CD4-positive, alpha-beta T cell treated with Interleukin-6 at 100 ng/mL for 8 hours (primary cell): ENCODE measurements at regions not wholly inside any gene's neighbourhood (a gene's known extent, or its start where the extent isn't known, plus 50 kb on each side); places are given as distances from the start of the nearest gene placed in this dataset.
"Not testable (repeated sequence)": the region's sequence is repeated elsewhere in the genome, so short reads cannot be mapped to it uniquely, and the experiment has no call there.

Experiments used
- DNase-seq: peaks from one replicate; pipeline ENCODE4 v3.0.0-alpha.2; 2020; ENCODE audit warnings: mixed read lengths, low spot score

DNA sequence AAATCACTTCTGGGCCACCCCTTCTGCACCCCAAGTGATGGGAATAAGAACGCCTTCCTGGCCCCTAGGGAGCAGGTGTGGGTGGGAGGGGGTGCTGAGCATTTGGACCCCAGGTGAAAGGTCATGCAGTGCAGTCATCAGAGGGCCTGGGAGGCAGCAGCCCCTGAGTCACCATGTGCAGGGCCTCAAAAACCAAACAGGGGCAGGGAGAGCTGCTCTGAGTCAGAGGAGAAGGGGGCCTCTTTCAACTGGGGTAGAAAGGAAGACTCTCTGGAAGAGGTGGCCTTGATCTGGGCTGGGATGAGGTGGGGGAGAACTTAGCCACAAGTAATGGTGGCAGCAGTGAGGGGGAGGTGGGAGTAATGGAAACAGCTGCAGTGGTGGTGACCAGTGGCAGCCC, 164.3 kb downstream of the BUB3 start:
- DNase-seq: no peak

DNA sequence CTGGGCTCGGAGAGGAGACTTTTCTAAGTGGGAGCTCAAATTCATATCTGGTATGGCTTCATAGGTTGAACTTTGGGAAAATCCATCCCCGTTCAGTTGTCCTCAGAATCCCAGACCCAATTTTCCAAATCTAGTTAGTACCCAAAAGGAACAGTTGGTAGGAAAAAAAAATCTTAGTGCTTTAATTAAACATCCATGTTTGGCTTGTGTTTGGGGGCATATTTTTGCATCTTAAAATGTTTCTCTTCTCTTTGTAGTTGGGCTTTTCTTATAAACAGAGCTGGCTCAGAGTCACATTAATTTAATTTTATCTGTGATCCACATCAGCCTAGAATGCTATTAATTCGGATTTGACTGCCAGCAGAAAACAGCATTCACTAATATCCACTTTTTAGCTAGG, 165.9 kb downstream of the BUB3 start:
- DNase-seq: no peak

DNA sequence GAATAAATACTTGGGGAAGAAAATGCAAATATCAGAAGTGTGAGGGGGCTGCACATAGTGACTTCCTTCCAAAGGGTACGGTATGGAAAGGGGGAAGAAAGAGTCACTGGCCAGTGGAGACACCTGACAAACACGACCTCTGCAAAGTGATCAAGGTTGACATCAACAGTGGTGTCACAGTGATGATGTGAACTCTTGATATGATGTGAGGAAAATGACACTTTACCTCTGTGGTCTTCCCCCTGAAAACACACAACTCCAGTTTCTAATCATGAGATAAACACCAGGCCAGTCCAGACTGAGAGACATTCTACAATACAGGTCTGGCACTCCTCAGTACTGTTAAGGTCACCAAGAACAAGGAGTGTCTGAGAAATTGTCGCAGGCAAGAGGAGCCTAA, 169.7 kb downstream of the BUB3 start:
- no peak for DNase-seq

DNA sequence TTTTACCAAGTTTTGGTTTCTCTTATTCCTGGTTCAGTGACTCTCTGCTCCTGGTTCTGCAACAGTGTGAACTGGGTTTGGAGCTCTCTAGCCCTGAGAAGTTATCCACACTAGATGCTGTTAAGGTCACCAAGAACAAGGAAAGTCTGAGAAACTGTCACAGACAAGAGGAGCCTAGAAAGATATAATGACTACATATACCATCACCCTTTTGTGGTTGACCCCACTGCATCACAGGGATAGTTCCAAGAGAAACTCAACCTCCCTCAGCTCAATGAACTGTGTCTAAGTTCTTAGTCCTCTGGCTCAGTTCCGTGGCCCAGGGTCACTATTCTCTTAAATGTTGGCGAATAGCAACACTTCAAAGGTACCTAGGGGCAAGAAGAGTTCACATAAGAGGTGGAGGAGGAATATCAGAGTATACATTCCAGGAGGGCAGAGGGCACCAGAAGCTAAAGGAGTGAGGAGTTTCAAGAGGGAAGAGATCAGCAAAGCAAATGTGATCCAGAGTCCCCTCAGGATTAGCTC, 171.5 kb downstream of the BUB3 start:
- DNase-seq: no peak

DNA sequence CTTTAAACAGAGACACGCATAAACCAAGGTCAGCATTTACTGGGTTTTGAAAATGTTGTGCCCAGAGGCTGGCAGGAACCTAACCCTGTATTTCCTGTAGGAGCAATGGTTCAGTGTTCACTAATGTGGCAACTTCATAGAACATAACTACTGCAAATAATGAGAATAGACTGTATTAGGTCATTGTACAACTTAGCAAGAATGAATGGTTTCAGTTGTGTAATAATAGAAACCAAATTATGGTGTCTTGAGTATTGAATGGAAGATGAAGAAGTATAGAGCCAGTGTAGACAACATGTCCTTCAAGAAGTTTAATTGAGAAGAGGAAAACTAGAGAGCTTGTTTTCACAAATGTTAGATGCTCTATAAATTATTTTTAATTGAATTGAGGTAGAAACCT, 172.5 kb downstream of the BUB3 start:
- no peak for DNase-seq

DNA sequence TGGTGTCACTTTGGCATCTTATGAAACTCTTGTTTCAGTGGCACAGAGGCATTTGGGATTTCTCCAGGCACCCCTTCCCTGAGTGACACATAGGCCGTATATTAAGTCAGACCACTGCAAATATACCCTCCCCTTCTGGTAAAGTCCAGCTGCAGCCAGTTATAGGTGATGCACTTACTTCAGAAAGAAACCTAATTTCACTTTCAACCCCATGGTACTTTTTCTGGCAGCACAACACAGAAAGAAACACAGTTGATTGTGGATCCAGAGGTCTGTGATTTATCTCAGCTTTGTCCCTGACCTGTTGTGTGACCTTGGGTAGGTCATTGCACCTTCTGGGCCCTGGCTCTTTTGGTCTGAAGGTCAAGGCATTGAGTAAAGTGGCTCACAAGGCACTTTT, 173.2 kb downstream of the BUB3 start:
- no peak for DNase-seq

DNA sequence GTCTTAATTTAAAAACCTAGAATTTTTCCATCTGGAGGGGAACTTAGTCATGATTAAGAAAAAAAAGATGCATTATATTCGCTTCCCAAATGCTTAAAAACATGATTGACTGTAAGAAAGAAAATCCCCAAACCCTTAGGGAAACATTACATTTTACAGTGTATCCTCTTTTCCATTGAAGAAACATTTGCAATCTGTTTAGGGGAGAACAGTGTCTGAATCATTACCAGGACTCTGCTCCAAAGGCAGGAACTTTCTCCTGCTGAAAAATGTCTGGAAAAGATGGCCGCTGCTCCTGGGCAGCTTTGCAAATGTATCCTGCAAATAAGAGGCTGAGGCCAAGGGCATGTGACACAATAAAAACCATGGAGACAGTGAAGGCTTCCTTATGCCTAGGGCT, 173.7 kb downstream of the BUB3 start:
- DNase-seq: no peak

DNA sequence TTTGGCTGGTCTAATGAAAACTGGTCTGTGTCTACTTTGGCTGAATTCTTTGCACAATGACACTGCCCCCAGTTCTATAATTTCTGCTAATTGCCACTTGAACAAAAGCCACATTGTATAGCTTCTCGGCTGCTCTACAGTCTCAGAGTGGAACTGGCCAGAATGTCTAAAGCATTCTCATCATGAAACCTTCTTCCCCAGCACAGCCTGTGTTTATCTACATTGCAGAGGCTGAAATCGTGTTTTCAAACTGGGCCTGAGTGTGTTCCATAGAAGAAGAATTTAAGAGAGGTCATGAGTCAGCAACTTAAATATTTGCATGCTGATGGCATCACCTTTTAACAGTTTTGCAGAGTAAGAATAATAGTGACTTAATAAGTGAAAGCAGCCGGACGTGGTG, 177.2 kb downstream of the BUB3 start:
- DNase-seq: no peak

DNA sequence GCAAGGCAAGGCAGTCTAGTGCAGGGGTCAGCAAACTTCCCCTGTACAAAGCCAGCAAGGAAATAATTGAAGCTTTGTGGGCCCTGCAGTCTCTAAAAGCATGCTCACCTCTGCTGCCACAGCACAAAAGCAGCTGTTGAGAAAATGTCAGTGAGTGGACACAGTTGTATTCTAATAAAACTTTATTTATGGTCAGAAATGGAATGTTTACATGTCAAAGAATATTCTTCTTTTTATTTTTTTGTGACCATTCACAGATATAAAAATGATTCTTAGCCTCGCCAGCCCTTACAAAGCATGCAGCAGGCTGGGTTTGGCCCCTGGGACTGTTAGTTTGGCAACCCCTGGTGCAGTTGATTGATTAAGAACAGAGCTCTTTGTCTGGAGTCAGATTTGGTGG, 192.4 kb downstream of the BUB3 start:
- no peak for DNase-seq

DNA sequence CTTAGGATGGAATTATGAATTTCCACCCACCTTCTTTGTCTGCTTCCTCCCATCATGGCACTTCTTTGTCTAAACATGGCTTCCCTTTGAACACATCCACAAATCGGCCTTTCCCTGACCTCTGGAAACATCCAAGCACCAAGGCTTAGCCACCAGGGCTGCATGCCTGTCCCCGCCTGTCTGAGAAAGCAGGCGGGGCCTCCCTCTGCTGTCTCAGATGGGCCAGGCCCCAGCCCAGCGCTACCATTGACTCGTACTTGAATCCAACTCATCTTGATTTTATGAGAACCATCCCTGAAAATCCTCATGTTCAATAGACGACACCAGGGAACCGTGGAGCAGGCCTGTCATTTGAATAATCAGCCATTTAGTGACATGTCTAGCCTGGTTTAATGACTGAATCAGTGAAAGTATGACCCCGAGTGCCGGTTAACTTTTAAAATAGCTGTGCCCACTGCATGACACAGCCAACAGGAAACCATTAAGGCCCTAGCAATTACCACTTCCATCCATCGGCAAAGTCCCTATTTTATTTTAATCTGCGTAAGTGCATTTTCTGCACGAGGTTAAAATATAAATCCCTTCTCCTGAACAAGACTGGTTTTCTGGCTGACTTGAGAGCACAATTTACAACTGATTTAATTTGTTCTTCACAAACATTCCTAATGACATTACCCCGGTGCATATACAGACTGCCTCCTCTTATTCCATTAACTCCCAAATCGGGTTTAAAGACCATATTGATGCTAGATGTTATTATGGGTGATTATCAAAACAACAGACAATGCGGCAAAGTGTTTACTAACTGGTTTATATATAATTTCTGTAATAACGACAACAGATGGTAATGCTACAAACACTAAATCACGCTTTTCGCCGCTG, 194.7 kb downstream of the BUB3 start:
- DNase-seq: no peak

DNA sequence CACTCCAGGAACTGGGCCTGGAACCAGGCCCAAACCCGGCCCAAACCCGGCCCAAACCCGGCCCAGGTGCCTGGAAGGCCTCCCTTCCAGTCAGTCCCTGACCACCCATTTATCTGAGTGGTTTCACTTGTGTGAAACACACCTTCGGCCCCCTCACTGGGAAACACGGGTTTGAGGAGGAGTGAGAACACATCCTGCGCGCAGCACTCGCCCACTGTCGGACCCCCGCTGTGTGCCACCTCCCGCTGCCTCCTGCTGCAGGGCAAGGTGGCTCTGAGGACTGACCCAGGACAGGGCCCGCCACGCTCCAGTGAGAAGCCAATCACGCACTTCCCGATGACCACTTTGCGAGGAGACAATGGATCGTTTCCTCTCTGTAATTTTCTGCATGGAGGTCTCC, 197.5 kb downstream of the BUB3 start:
- no peak for DNase-seq

DNA sequence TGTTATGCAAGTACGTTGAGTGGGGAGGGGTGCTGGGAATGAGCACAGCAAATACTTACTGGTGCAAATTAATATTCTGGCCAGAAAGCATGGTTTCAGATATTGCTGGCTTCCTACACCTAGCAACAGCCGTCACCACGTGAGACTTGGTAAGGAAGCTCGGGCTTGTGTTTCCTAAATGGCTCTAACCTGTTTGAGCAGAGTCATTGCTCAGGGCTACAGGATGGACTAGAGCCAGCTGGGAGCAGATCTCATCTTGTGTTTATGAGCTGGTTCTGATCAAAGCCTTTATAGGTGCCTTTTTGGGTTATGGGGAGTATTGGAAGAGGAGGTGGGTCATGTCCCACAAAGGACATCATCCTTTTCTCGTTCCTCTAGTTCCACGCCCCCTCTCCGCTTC, 200.3 kb downstream of the BUB3 start:
- DNase-seq: no peak

DNA sequence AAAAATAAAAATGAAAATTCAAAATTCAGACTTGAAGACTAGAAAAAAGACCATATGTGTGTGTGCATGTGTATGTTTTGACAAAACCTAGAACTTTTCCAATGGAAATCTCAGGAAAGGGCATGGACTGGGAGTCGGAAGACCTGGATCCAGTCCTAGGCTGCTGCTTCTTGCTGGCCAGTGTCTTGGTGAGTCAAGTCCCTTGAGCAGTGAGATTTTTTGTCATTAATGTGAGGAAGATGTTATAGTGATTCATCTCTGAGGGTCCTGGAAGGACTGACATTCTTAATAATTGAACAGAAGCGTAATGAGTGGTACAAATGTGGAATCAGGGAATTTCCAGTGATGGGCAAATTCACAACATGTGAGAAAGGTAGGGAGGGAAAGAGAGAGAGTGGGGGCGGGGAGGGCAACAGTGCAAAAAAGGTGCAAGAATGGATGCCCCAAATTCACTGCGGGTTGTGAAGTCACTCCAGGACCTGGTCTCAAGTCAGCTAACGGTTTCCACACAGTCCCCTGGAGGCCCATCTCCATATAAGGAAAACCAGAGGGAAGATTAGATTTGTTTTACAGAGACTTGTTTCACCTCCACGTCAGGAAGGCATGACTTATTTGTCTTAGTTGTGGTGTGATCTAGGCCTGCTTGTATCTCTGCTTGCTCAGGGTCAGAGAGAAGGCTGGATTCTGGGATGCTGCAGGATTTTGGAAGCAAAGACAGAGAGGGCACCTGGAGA, 201.7 kb downstream of the BUB3 start:
- DNase-seq: no peak

DNA sequence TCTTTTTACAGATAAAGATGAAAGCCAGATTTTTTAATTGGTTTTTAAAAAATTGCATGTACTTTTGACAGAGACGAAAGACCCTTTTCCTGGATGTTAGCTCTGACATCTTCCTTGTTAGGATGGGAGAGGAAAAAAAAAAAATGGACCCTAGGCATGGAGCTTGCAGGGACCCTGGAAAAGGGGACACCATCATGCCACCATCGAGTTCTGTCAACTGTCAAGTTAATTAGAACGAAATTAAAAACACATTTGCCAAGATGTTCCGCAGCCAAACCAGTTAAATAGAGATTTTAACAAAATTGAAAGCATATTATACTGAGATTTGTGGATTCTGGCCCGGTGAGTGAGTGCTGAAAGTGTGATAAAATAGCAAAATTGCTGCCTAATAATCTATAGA, 202.6 kb downstream of the BUB3 start:
- DNase-seq: no peak

DNA sequence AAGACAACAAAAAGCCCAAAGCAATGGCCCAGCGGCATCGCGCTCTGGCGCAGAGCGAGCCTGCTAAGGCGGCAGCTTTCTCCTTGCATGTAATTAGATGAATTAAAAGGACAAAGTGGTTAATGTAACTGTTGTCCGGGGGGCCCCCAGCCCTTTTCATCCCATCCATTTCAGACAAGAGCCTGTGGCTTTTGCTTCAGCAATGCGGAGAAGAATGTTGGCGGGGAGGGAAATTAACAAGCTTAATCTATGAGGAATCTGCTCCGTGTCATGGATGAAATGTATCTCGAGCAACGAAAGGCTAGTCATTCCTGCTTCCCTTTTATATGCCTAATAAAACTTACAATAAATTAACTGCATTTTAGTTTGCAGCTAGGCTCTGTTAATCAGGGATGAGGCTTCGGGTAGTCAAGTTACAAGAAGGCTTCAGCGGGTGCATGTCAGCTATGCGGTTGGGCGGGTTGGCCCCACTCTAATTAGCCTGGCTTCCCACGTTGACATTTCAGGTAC, 203.3 kb downstream of the BUB3 start:
- DNase-seq: no peak

DNA sequence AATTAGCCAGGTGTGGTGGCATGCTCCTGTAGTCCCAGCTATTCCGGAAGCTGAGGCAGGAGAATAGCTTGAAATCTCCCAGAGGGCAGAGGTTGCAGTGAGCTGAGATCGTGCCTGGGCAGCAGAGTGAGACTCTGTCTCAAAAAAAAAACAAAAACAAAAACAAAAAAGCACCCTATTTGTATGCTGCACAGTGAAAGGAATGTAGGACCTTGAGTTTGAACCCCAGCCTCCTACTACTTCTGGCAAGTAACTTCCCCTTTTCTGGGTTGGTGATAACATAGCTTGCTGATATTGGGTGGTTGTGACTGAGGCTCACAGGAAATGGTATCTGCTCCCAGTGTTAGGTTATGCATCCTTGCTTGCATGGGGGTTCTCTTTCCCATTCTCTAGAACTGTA, 205.3 kb downstream of the BUB3 start:
- DNase-seq: no peak

DNA sequence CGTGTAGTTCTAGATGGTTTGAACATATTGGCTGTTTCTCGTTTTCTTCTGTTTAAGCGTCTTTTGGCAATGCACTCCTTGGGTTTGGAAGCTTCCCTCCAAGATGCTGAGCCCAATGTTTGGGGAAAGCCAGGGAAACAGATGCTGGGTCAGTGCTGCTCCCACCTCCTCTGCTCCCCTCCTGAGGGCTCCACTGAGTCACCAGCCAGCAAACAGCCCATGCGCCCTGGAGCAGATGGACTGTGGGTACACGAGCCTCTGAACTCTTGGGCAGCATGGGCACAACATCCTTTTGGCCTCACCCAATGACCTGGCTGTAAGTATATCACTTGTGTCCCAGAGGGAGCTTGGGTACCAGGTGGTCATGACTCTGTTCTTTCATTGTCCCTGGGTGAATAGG, 207.6 kb downstream of the BUB3 start:
- DNase-seq: no peak

DNA sequence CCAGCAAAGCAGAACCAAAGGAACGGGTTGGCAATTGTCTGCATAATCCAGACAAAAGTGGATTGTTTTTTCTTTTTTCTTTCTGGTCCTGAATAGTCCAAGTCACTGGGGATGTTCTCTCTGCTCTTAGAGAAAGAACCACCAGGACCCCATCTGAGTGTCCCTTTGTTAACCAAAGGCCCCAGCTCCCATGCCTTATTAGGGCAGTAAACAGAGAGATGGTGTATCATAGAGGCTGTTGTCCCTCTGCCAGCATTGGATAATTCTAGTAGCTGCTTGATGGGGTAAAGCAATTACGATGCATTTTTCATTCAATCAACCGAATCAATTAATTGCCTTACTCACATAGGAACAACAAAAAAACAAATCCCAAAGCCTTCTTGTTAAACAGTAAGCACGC, 213.0 kb downstream of the BUB3 start:
- DNase-seq: no peak

DNA sequence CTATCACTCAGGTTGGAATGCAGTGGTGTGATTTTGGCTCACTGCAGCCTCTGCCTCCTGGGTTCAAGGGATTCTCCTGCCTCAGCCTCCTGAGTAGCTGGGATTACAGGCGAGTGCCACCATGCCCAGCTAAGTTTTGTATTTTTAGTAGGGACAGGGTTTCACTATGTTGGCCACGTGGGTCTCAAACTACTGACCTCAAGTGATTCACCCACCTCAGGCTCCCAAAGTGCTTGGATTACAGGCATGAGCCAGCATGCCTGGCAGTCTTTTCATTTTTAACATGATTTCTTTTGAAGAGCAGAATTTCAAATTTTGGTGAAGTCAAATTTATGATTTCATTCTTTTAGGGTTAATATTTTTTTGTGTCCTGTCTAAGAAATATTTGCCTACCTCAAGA, 217.4 kb downstream of the BUB3 start:
- not testable (repeated sequence) for DNase-seq

DNA sequence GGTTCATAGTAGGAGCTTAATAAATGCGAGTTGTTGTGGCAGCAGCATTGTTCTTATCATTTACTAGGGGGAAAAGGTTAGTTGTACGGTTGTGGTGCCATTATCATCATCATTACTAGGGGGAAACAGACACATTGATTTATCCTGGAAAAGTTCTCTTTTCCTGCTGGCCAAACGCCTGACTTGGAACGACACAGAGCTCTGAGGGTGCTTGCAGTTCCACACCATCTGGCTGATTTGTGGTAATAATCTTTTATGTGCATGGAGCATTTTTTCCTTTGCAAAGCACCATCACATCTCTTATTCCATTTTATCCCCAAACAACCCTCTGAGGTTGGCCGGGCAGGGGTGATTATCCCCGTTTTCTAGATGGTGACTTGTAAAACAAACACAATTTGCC, 219.4 kb downstream of the BUB3 start:
- DNase-seq: no peak

DNA sequence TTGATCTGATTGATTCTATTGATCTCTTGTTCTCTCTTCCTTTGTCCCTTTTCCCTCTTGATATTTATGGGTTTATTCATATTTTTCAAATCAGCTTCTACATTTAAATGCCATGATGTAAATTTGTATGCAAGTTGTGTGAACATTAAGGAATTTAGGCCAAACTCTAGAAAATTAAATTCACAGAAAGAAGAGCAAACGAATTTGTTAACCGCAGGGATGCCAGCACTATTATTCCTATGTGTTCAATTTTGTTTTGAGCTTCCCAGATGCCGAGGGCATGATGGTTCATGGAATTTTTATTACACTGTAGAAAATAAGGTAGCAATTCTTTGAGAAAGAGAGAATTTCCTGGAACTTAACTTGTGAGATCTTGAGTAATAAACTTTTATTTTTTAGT, 220.9 kb downstream of the BUB3 start:
- no peak for DNase-seq

DNA sequence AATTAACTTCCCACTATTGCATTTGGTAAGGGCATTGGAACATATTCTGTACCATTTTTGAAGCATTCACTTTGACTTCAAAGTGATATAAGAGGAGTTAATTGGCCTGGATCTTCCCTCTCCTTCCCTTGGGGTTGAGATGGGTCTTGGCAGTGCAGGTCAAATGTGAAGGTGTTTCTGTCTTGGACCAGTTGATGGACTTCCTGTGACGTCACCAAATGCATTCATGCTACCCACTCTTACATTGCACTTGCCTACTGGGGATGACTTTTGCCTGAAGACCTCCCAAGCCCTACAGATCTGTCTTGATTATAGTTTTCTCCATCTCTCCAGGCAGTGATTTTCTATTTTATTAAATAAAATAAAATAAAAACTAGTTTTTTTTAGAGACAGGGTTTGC, 221.5 kb downstream of the BUB3 start:
- DNase-seq: no peak

DNA sequence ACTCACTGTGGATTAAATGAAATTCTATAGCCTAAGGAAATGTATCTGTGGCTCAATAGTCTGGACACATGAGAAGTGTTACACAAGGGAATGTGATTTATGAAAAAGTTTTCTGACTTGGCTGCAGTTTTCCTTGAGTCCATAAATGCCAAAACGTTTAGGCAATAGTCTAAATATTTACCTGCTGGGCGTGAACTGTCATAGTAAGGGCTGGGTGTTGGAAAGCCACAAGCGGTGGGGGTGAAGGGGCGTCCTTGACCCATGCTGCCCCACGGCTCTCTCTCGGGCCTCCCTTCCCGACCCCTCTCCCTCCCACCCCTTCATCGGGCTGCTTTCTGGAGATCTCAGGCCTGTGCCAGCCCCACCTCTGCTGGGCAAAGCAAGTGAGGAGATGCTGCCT, 223.7 kb downstream of the BUB3 start:
- no peak for DNase-seq
